ENCODE measurements at regions not wholly inside any gene's neighbourhood (a gene's known extent, or its start where the extent isn't known, plus 50 kb on each side); places are given as distances from the start of the nearest gene placed in this dataset. TPM values are rescaled to one million over a fixed set of nuclear protein-coding genes. Genes with fewer than 3 reads are reported as not detected.

- DNase-seq (ENCODE audit: low read depth in 2 of 3, low spot score in 2 of 3): peak in 1 of 3 donors; percentile 40
These were observed 58.1 kb upstream of the BCOR start for GRCh38 chrX:40155589-40156469.

- peak in 1 of 3 donors; percentile 48 for DNase-seq (ENCODE audit: low read depth in 2 of 3, low spot score in 2 of 3)
These were observed 57.3 kb upstream of the BCOR start for GRCh38 chrX:40154853-40155588.

- DNase-seq (ENCODE audit: low read depth in 2 of 3, low spot score in 2 of 3): no peak
These were observed 56.6 kb upstream of the BCOR start for GRCh38 chrX:40154250-40154852.

- peak in 2 of 3 donors; percentile 72 for DNase-seq (ENCODE audit: low read depth in 2 of 3, low spot score in 2 of 3)
These were observed 55.8 kb upstream of the BCOR start for GRCh38 chrX:40153345-40154249.

- DNase-seq (ENCODE audit: low read depth in 2 of 3, low spot score in 2 of 3): no peak
These were observed 55.1 kb upstream of the BCOR start for GRCh38 chrX:40152741-40153344.

- no peak for DNase-seq (ENCODE audit: low read depth in 2 of 3, low spot score in 2 of 3)
These were observed 54.5 kb upstream of the BCOR start for GRCh38 chrX:40152173-40152711.

- DNase-seq (ENCODE audit: low read depth in 2 of 3, low spot score in 2 of 3): no peak
These were observed 53.7 kb upstream of the BCOR start for GRCh38 chrX:40151211-40152172.

GRCh38 chrX:40150503-40150902, 52.7 kb upstream of the BCOR start:
- no peak for DNase-seq (ENCODE audit: low read depth in 2 of 3, low spot score in 2 of 3)

- DNase-seq (ENCODE audit: low read depth in 2 of 3, low spot score in 2 of 3): no peak
These were observed 51.8 kb upstream of the BCOR start for GRCh38 chrX:40149286-40150175.

- peak in 2 of 3 donors; percentile 65 to 87 for DNase-seq (ENCODE audit: low read depth in 2 of 3, low spot score in 2 of 3)
These were observed 50.9 kb upstream of the BCOR start for GRCh38 chrX:40148385-40149285.

GRCh38 chrX:40147971-40148370, 50.2 kb upstream of the BCOR start:
- no peak for DNase-seq (ENCODE audit: low read depth in 2 of 3, low spot score in 2 of 3)

Small RNAs in the stretch of these regions (small RNA-seq; reads per million reads assigned to genes)
- not detected for gene RF00019

Measured in hematopoietic multipotent progenitor cell (in vitro differentiated cells).